ENCODE measurements at regions not wholly inside any gene's neighbourhood (a gene's known extent, or its start where the extent isn't known, plus 50 kb on each side); places are given as distances from the start of the nearest gene placed in this dataset.

GRCh38 chrX:125378770-125379169, 59.1 kb downstream of the TEX13C start:
- TF ChIP-seq, protein P1, sequence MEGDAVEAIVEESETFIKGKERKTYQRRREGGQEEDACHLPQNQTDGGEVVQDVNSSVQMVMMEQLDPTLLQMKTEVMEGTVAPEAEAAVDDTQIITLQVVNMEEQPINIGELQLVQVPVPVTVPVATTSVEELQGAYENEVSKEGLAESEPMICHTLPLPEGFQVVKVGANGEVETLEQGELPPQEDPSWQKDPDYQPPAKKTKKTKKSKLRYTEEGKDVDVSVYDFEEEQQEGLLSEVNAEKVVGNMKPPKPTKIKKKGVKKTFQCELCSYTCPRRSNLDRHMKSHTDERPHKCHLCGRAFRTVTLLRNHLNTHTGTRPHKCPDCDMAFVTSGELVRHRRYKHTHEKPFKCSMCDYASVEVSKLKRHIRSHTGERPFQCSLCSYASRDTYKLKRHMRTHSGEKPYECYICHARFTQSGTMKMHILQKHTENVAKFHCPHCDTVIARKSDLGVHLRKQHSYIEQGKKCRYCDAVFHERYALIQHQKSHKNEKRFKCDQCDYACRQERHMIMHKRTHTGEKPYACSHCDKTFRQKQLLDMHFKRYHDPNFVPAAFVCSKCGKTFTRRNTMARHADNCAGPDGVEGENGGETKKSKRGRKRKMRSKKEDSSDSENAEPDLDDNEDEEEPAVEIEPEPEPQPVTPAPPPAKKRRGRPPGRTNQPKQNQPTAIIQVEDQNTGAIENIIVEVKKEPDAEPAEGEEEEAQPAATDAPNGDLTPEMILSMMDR (conservative IDR thresholded peaks at IDR 0.05 in 1 of 2, IDR thresholded peaks at IDR 0.05 in 1 of 2; ENCODE audit: extremely low read depth in 1 of 2, insufficient read depth in 1 of 2, low read depth in 1 of 2, low read length in 2 of 2), result no peak
- no peak for TF ChIP-seq EZH2 (IDR thresholded peaks at IDR 0.05; ENCODE audit: borderline replicate concordance, low read length)

All from mammary epithelial cell (primary cell).